ENCODE measurements at regions not wholly inside any gene's neighbourhood (a gene's known extent, or its start where the extent isn't known, plus 50 kb on each side); places are given as distances from the start of the nearest gene placed in this dataset.

- intact Hi-C loops (cut with DNase I) = no loop called here
- DNase-seq (ENCODE audit: low spot score) = no peak
These were observed 270.6 kb upstream of the TNRC6C start for GRCh38 chr17:77687921-77688320.

- intact Hi-C loops (cut with DNase I) = no loop called here
- no peak for DNase-seq (ENCODE audit: low spot score)
These were observed 270.1 kb upstream of the TNRC6C start for GRCh38 chr17:77688369-77688768.

GRCh38 chr17:77690271-77691161 is 268.0 kb upstream of the TNRC6C start:
- intact Hi-C loops (cut with DNase I) = no loop called here
- no peak for DNase-seq (ENCODE audit: low spot score)

- intact Hi-C loops (cut with DNase I) = no loop called here
- DNase-seq (ENCODE audit: low spot score) = no peak
These were observed 267.1 kb upstream of the TNRC6C start for GRCh38 chr17:77691216-77692085.

- intact Hi-C loops (cut with DNase I) = no loop called here
- DNase-seq (ENCODE audit: low spot score) = no peak
These were observed 265.8 kb upstream of the TNRC6C start for GRCh38 chr17:77692571-77693161.

GRCh38 chr17:77693301-77693700 is 265.2 kb upstream of the TNRC6C start:
- DNase-seq (ENCODE audit: low spot score) = no peak
- intact Hi-C loops (cut with DNase I) = no loop called here

GRCh38 chr17:77693776-77694175 is 264.7 kb upstream of the TNRC6C start:
- DNase-seq (ENCODE audit: low spot score) = no peak
- intact Hi-C loops (cut with DNase I) = no loop called here

GRCh38 chr17:77694391-77695363 is 263.8 kb upstream of the TNRC6C start:
- DNase-seq (ENCODE audit: low spot score) = no peak
- intact Hi-C loops (cut with DNase I) = no loop called here

GRCh38 chr17:77695386-77695785 is 263.1 kb upstream of the TNRC6C start:
- no peak for DNase-seq (ENCODE audit: low spot score)
- intact Hi-C loops (cut with DNase I) = no loop called here

- no peak for DNase-seq (ENCODE audit: low spot score)
- intact Hi-C loops (cut with DNase I) = no loop called here
These were observed 262.3 kb upstream of the TNRC6C start for GRCh38 chr17:77696151-77696720.

GRCh38 chr17:77696721-77697460 is 261.6 kb upstream of the TNRC6C start:
- no peak for DNase-seq (ENCODE audit: low spot score)
- intact Hi-C loops (cut with DNase I) = loop anchor here in 1 of 2 donors (1.0 kb wide), 1 partner anchor 29 kb away; no protein-coding TSS in a partner anchor

GRCh38 chr17:77697480-77698400 is 260.8 kb upstream of the TNRC6C start:
- no peak for DNase-seq (ENCODE audit: low spot score)
- intact Hi-C loops (cut with DNase I) = loop anchor here in 1 of 2 donors (1.0 kb wide), 1 partner anchor 29 kb away; no protein-coding TSS in a partner anchor

GRCh38 chr17:77698903-77699623 is 259.4 kb upstream of the TNRC6C start:
- no peak for DNase-seq (ENCODE audit: low spot score)
- intact Hi-C loops (cut with DNase I) = no loop called here

GRCh38 chr17:77700165-77700881 is 258.2 kb upstream of the TNRC6C start:
- no peak for DNase-seq (ENCODE audit: low spot score)
- intact Hi-C loops (cut with DNase I) = no loop called here

- intact Hi-C loops (cut with DNase I) = no loop called here
- no peak for DNase-seq (ENCODE audit: low spot score)
These were observed 256.5 kb upstream of the TNRC6C start for GRCh38 chr17:77701996-77702395.
